ENCODE measurements at regions not wholly inside any gene's neighbourhood (a gene's known extent, or its start where the extent isn't known, plus 50 kb on each side); places are given as distances from the start of the nearest gene placed in this dataset.

DNA sequence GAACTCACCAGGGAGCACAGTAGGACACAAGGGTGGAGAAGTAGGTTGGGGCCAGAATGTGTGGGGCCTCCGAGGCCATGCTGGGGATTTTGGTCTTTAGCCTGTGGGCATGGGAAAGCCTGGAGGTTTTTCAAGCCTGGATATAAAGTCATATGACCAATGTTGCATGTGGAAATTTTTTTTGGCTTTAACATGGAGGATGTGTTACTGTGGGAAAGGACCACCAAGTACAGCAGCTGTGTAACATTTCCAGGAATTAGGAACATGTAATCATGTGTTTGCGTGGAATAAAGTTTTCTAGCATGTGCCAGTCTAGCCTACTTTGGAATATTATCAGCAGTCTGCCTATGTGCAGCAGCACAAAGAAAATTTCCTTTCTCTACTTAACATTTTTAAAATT is 78.5 kb downstream of the TNFSF18 start:
- Histone ChIP-seq H3K36me3 (ENCODE audit: control insufficient read depth, insufficient read depth, low read length) (no peaks in the 10 kb centered on the region), H3K27me3 (replicated peaks; ENCODE audit: control insufficient read depth, insufficient read depth, low read length) (no peaks in the 10 kb centered on the region), H3K4me3 (replicated peaks; ENCODE audit: low read depth, low read length) (no peak overlapping the region)
- no peak for DNase-seq (ENCODE audit: extremely low read depth, insufficient read length)
- no peak for TF ChIP-seq CTCF (IDR thresholded peaks at IDR 0.05; ENCODE audit: insufficient read depth, low read length, poor library complexity, severe bottlenecking)

GRCh38 chr1:172973424-172973823 is 77.3 kb downstream of the TNFSF18 start:
- TF ChIP-seq CTCF (IDR thresholded peaks at IDR 0.05; ENCODE audit: insufficient read depth, low read length, poor library complexity, severe bottlenecking): no peak
- Histone ChIP-seq H3K27me3 (replicated peaks; ENCODE audit: control insufficient read depth, insufficient read depth, low read length) (no peaks in the 10 kb centered on the region), H3K36me3 (ENCODE audit: control insufficient read depth, insufficient read depth, low read length) (no peaks in the 10 kb centered on the region), H3K4me3 (replicated peaks; ENCODE audit: low read depth, low read length) (no peak overlapping the region)
- no peak for DNase-seq (ENCODE audit: extremely low read depth, insufficient read length)

GRCh38 chr1:172976222-172977041 is 74.3 kb downstream of the TNFSF18 start:
- Histone ChIP-seq H3K36me3 (ENCODE audit: control insufficient read depth, insufficient read depth, low read length) (no peaks in the 10 kb centered on the region), H3K4me3 (replicated peaks; ENCODE audit: low read depth, low read length) (no peak overlapping the region), H3K27me3 (replicated peaks; ENCODE audit: control insufficient read depth, insufficient read depth, low read length) (no peaks in the 10 kb centered on the region)
- DNase-seq (ENCODE audit: extremely low read depth, insufficient read length): no peak
- TF ChIP-seq CTCF (IDR thresholded peaks at IDR 0.05; ENCODE audit: insufficient read depth, low read length, poor library complexity, severe bottlenecking): no peak

DNA sequence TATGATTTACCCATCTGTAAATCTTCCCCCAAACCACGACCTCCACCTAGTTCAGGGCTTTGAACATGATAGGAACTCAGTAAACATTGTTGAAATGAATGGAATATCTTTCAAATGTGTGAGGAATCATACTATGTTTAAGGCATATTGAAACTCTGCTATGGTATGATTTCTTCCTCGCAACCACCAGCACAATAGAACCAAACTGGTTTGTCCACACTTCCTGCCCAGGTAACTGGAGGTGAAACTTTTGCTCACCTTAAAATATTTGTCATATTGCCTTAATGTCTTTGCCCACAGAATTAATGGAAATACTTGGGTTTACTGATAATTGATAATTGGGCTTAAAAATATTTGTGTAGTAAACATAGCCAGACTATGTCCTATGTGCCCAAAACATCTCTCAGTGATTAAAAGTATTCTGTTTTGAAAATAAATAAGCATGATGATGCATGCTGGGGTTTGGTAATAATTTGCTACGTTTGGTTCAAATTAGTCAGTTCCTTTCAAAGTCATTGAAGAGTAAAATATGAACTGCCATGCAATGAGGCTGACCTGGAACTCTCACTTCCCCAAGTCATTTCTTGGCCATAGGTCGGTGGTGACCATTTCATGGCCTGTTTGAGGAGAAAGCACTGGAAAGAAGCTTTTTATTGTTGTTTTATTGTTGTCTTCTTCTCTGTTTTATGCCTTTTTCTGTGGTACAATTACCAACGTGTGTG is 73.3 kb downstream of the TNFSF18 start:
- Histone ChIP-seq H3K36me3 (ENCODE audit: control insufficient read depth, insufficient read depth, low read length) (no peaks in the 10 kb centered on the region), H3K27me3 (replicated peaks; ENCODE audit: control insufficient read depth, insufficient read depth, low read length) (no peaks in the 10 kb centered on the region), H3K4me3 (replicated peaks; ENCODE audit: low read depth, low read length) (no peak overlapping the region)
- no peak for DNase-seq (ENCODE audit: extremely low read depth, insufficient read length)
- no peak for TF ChIP-seq CTCF (IDR thresholded peaks at IDR 0.05; ENCODE audit: insufficient read depth, low read length, poor library complexity, severe bottlenecking)

DNA sequence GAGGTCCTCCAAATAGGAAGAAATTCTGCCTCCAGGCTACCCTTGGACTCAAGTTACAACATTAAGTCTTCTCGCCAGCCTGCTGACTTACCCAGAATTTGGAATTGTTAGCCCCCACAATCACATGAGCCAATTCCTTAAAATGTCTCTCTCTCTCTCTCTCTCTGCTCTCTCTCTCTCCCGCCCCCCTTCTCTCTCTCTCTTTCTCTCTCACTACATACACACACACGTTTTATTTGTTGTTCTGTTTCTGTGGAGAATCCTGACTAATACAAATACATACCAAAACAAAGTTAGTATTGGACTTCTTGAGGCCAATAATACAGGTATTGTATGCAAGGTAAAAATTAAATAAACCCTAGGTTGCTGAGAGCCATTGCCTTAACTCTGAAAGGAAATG is 72.1 kb downstream of the TNFSF18 start:
- H3K4me3 ChIP-seq (replicated peaks; ENCODE audit: low read depth, low read length): no peak overlapping the region
- TF ChIP-seq CTCF (IDR thresholded peaks at IDR 0.05; ENCODE audit: insufficient read depth, low read length, poor library complexity, severe bottlenecking): no peak
- DNase-seq (ENCODE audit: extremely low read depth, insufficient read length): no peak
- H3K36me3 ChIP-seq (ENCODE audit: control insufficient read depth, insufficient read depth, low read length): no peaks in the 10 kb centered on the region
- no peaks in the 10 kb centered on the region for H3K27me3 ChIP-seq (replicated peaks; ENCODE audit: control insufficient read depth, insufficient read depth, low read length)
